MM.1S (cell line): ENCODE measurements at regions not wholly inside any gene's neighbourhood (a gene's known extent, or its start where the extent isn't known, plus 50 kb on each side); places are given as distances from the start of the nearest gene placed in this dataset.

ENCODE experiments used
- DNase-seq: peaks from one replicate; pipeline ENCODE4 v3.0.0-alpha.2; 2015
- H2AFZ ChIP-seq: fragments of 300-600 bp; sonication (generic); 2 replicates; pipeline ENCODE4 v1.6.0; 2016; ENCODE audit warnings: antibody characterized with exemption, low read length
- H3F3A ChIP-seq: fragments of 300-600 bp; sonication (generic); 2 replicates; pipeline ENCODE4 v1.6.1; 2016; ENCODE audit warnings: mild to moderate bottlenecking, antibody characterized with exemption, low read length, moderate library complexity, mixed read lengths; ENCODE audit not compliant: insufficient read depth
- H3K27ac ChIP-seq: fragments of 300-600 bp; sonication (generic); 2 replicates; pipeline ENCODE4 v1.5.1; 2016; ENCODE audit warnings: mild to moderate bottlenecking, low read length
- H3K27me3 ChIP-seq: fragments of 300-600 bp; sonication (generic); replicated peaks from 2 replicates; pipeline ENCODE4 v1.6.0; 2016; ENCODE audit warnings: low read length; ENCODE audit not compliant: insufficient read depth
- H3K36me3 ChIP-seq: fragments of 300-600 bp; sonication (generic); replicated peaks from 2 replicates; pipeline ENCODE4 v1.6.1; 2016; ENCODE audit warnings: mild to moderate bottlenecking, low read length, mixed read lengths; ENCODE audit not compliant: insufficient read depth
- H3K4me1 ChIP-seq: fragments of 300-600 bp; sonication (generic); 2 replicates; pipeline ENCODE4 v1.6.1; 2016; ENCODE audit warnings: low read length, mixed read lengths
- H3K4me2 ChIP-seq: fragments of 300-600 bp; sonication (generic); 2 replicates; pipeline ENCODE4 v1.6.0; 2016; ENCODE audit warnings: low read depth, low read length
- H3K4me3 ChIP-seq: fragments of 300-600 bp; sonication (generic); 2 replicates; pipeline ENCODE4 v1.5.1; 2016; ENCODE audit warnings: low read length, mixed read lengths
- H3K79me2 ChIP-seq: fragments of 300-600 bp; sonication (generic); 2 replicates; pipeline ENCODE4 v1.6.1; 2016; ENCODE audit warnings: mixed run types, low read length, mixed read lengths
- H3K9ac ChIP-seq: fragments of 300-600 bp; sonication (generic); 2 replicates; pipeline ENCODE4 v1.6.1; 2016; ENCODE audit warnings: low read length, mixed read lengths
- H3K9me2 ChIP-seq: fragments of 300-600 bp; sonication (generic); replicated peaks from 2 replicates; pipeline ENCODE4 v1.6.1; 2016; ENCODE audit warnings: mild to moderate bottlenecking, low read length, mixed read lengths; ENCODE audit not compliant: insufficient read depth
- H3K9me3 ChIP-seq: fragments of 300-600 bp; sonication (generic); replicated peaks from 2 replicates; pipeline ENCODE4 v1.6.1; 2016; ENCODE audit warnings: mild to moderate bottlenecking, low read length, mixed read lengths; ENCODE audit not compliant: insufficient read depth
- H4K20me1 ChIP-seq: fragments of 300-600 bp; sonication (generic); 2 replicates; pipeline ENCODE4 v1.6.1; 2016; ENCODE audit warnings: mild to moderate bottlenecking, low read length, moderate library complexity, mixed read lengths; ENCODE audit not compliant: insufficient read depth
- EZH2 ChIP-seq: fragments of 300-600 bp; sonication (generic); optimal IDR thresholded peaks from 2 replicates; pipeline ENCODE3; 2017; ENCODE audit warnings: low read depth, mild to moderate bottlenecking, antibody characterized with exemption, low read length, mixed read lengths
- EZH2phosphoT487 ChIP-seq: fragments of 300-600 bp; sonication (generic); IDR thresholded peaks from 2 replicates; pipeline ENCODE4 v1.6.1; 2018; ENCODE audit warnings: antibody characterized with exemption, low read length
- TF ChIP-seq, protein P1 (sequence below): fragments of 300-600 bp; sonication (generic); IDR thresholded peaks from 2 replicates; pipeline ENCODE4 v1.5.1; 2016; ENCODE audit warnings: antibody characterized with exemption, low read length, mixed read lengths

DNA sequence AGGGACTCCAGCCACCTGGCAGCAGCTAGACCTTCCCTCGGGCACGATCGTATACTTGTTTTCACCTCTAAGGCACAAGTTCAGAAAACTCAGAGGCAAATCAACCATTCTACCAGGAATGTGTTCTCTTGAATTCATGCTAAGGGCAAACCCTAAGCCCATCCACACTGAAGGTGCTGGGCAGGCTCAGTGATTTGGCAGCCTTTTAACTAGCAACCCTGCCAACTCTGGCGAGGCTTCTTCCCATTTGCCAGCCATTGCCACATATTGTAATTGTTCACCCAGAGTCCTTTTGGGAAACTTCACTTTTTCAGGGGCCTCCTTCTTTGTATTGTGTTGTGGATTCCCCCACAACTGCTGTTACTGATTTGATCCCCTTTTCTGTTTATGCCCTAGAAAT is 298.6 kb upstream of the LDB2 start:
- H2AFZ ChIP-seq, result no peak overlapping the region
- no peak overlapping the region for H3K9ac ChIP-seq
- no peak overlapping the region for H3K4me2 ChIP-seq
- H3K27ac ChIP-seq, result no peak overlapping the region
- H3K9me3 ChIP-seq, result no peaks in the 10 kb centered on the region
- H4K20me1 ChIP-seq, result no peaks in the 10 kb centered on the region
- H3K36me3 ChIP-seq, result no peaks in the 10 kb centered on the region
- TF ChIP-seq EZH2phosphoT487 (no peak), EZH2 (no peak)
- TF ChIP-seq, protein P1, sequence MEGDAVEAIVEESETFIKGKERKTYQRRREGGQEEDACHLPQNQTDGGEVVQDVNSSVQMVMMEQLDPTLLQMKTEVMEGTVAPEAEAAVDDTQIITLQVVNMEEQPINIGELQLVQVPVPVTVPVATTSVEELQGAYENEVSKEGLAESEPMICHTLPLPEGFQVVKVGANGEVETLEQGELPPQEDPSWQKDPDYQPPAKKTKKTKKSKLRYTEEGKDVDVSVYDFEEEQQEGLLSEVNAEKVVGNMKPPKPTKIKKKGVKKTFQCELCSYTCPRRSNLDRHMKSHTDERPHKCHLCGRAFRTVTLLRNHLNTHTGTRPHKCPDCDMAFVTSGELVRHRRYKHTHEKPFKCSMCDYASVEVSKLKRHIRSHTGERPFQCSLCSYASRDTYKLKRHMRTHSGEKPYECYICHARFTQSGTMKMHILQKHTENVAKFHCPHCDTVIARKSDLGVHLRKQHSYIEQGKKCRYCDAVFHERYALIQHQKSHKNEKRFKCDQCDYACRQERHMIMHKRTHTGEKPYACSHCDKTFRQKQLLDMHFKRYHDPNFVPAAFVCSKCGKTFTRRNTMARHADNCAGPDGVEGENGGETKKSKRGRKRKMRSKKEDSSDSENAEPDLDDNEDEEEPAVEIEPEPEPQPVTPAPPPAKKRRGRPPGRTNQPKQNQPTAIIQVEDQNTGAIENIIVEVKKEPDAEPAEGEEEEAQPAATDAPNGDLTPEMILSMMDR, result no peak
- H3F3A ChIP-seq, result no peaks in the 10 kb centered on the region
- H3K27me3 ChIP-seq, result no peaks in the 10 kb centered on the region
- H3K79me2 ChIP-seq, result no peaks in the 10 kb centered on the region
- H3K4me1 ChIP-seq, result no peaks in the 10 kb centered on the region
- no peaks in the 10 kb centered on the region for H3K9me2 ChIP-seq
- DNase-seq, result no peak
- no peak overlapping the region for H3K4me3 ChIP-seq

DNA sequence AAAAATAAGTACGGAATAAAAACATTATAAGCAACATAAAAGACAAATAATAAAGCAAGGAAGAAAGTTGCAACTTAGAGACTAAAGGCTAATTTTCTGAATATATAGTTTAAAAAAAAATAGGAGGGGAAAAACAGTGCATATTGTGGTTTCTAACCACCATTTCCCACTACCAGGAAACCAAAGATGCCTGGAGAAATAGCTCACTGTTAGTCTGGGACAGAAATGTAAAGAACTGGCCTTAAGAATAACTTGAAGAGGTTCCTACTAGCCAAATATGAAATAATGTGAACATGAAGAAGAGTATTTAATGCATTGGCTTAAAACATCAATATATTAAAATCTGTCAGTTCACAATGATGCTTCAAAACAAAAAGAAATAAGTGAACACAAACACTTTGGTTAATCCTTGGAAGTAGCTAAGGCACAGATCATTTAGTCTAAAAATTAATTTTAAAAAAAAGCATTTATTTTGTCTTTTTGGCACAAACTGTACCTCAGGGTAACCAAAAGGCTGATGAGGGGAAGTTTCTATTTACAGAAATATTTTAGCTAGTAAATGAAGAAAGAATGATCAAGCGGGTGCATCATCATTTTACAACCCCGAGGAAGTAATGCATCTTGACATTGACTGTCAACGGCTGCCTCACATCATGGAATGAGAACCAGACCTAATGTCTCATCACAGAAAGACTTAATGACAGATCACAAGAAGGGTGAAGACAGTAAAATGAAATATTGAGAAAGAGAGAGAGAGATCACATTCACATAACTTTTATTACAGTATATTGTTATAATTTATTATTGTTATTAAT is 297.2 kb upstream of the LDB2 start:
- H3K4me3 ChIP-seq, result no peak overlapping the region

DNA sequence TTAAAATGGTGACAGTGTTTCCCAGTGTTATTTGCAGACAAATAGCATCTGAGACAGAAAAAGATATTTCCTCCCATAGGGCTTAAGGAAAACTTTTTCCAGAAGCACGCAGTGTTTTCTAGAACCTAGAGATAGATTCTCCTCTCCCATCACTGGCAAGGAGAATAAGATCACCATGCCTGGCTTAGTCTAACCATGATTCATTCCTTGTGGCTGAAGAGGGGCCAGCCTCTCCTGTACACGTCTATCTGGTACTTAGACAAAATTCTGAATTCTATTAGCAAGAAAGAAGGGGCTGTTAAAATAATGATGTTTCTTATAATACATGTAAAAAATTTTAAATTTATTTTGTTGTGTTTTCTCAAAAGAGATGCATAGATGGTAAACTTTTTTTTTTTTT is 296.1 kb upstream of the LDB2 start:
- H2AFZ ChIP-seq, result no peak overlapping the region
- H3K9me3 ChIP-seq, result no peaks in the 10 kb centered on the region
- H3K4me1 ChIP-seq, result no peaks in the 10 kb centered on the region
- no peak overlapping the region for H3K4me2 ChIP-seq
- no peaks in the 10 kb centered on the region for H3F3A ChIP-seq
- no peaks in the 10 kb centered on the region for H3K79me2 ChIP-seq
- TF ChIP-seq, protein P1, result no peak
- TF ChIP-seq EZH2, result no peak
- TF ChIP-seq EZH2phosphoT487, result no peak
- no peaks in the 10 kb centered on the region for H3K36me3 ChIP-seq
- no peak overlapping the region for H3K4me3 ChIP-seq
- no peak overlapping the region for H3K9ac ChIP-seq
- H4K20me1 ChIP-seq, result no peaks in the 10 kb centered on the region
- no peaks in the 10 kb centered on the region for H3K27me3 ChIP-seq
- DNase-seq, result no peak
- H3K9me2 ChIP-seq, result no peaks in the 10 kb centered on the region
- H3K27ac ChIP-seq, result no peak overlapping the region

More for the DNA sequence above, 297.2 kb upstream of the LDB2 start:
- Histone ChIP-seq H3K36me3 (no peaks in the 10 kb centered on the region), H3K79me2 (no peaks in the 10 kb centered on the region), H3F3A (no peaks in the 10 kb centered on the region), H3K27ac (no peak overlapping the region), H3K9me3 (no peaks in the 10 kb centered on the region), H2AFZ (no peak overlapping the region), H3K9ac (no peak overlapping the region), H3K9me2 (no peaks in the 10 kb centered on the region), H3K4me2 (no peak overlapping the region), H4K20me1 (no peaks in the 10 kb centered on the region), H3K4me1 (no peaks in the 10 kb centered on the region), H3K27me3 (no peaks in the 10 kb centered on the region)
- no peak for DNase-seq
- TF ChIP-seq EZH2 (no peak), EZH2phosphoT487 (no peak)
- TF ChIP-seq, protein P1, result no peak
